Right forelimb (tissue), 1 donor: ENCODE measurements at regions not wholly inside any gene's neighbourhood (a gene's known extent, or its start where the extent isn't known, plus 50 kb on each side); places are given as distances from the start of the nearest gene placed in this dataset.
"Not testable (repeated sequence)": the region's sequence is repeated elsewhere in the genome, so short reads cannot be mapped to it uniquely, and the experiment has no call there.

ENCODE experiments used
- DNase-seq: peaks from one replicate; pipeline ENCODE4 v3.0.0-alpha.2; 2018

GRCh38 chr14:28949503-28949902 lies 182.9 kb downstream of the FOXG1 start:
- DNase-seq, result no peak

- no peak for DNase-seq
Observed at GRCh38 chr14:28952161-28952560, 185.6 kb downstream of the FOXG1 start.

- no peak for DNase-seq
Observed at GRCh38 chr14:28952666-28953065, 186.1 kb downstream of the FOXG1 start.

- DNase-seq, result no peak
Observed at GRCh38 chr14:28953973-28954372, 187.4 kb downstream of the FOXG1 start.

GRCh38 chr14:28966416-28967233 lies 200.0 kb downstream of the FOXG1 start:
- DNase-seq, result no peak

- no peak for DNase-seq
Observed at GRCh38 chr14:28975084-28975483, 208.5 kb downstream of the FOXG1 start.

GRCh38 chr14:28982228-28982627 lies 215.6 kb downstream of the FOXG1 start:
- DNase-seq, result no peak

- no peak for DNase-seq
Observed at GRCh38 chr14:28983279-28983678, 216.7 kb downstream of the FOXG1 start.

- no peak for DNase-seq
Observed at GRCh38 chr14:28987516-28987915, 220.9 kb downstream of the FOXG1 start.

GRCh38 chr14:28997196-28997595 lies 230.6 kb downstream of the FOXG1 start:
- DNase-seq, result not testable (repeated sequence)

GRCh38 chr14:28999656-29000055 lies 233.1 kb downstream of the FOXG1 start:
- no peak for DNase-seq

- no peak for DNase-seq
Observed at GRCh38 chr14:29005647-29006046, 239.1 kb downstream of the FOXG1 start.

GRCh38 chr14:29007990-29008389 lies 241.4 kb downstream of the FOXG1 start:
- no peak for DNase-seq

- peak; percentile 58 for DNase-seq
Observed at GRCh38 chr14:29016050-29016900, 249.7 kb downstream of the FOXG1 start.

GRCh38 chr14:29023505-29023904 lies 256.9 kb downstream of the FOXG1 start:
- DNase-seq, result not testable (repeated sequence)

GRCh38 chr14:29027441-29027840 lies 260.9 kb downstream of the FOXG1 start:
- DNase-seq, result not testable (repeated sequence)

GRCh38 chr14:29027941-29028705 lies 261.5 kb downstream of the FOXG1 start:
- not testable (repeated sequence) for DNase-seq

- no peak for DNase-seq
Observed at GRCh38 chr14:29028973-29029582, 262.5 kb downstream of the FOXG1 start.

- no peak for DNase-seq
Observed at GRCh38 chr14:29030121-29030520, 263.5 kb downstream of the FOXG1 start.

GRCh38 chr14:29030970-29031369 lies 264.4 kb downstream of the FOXG1 start:
- no peak for DNase-seq

- no peak for DNase-seq
Observed at GRCh38 chr14:29035134-29035533, 268.5 kb downstream of the FOXG1 start.

- no peak for DNase-seq
Observed at GRCh38 chr14:29037411-29037810, 270.8 kb downstream of the FOXG1 start.

GRCh38 chr14:29039171-29039570 lies 272.6 kb downstream of the FOXG1 start:
- DNase-seq, result no peak
